ENCODE measurements at regions not wholly inside any gene's neighbourhood (a gene's known extent, or its start where the extent isn't known, plus 50 kb on each side); places are given as distances from the start of the nearest gene placed in this dataset.
A peak's percentile ranks its signal among the peaks of the same experiment; 100 is the strongest.

DNA sequence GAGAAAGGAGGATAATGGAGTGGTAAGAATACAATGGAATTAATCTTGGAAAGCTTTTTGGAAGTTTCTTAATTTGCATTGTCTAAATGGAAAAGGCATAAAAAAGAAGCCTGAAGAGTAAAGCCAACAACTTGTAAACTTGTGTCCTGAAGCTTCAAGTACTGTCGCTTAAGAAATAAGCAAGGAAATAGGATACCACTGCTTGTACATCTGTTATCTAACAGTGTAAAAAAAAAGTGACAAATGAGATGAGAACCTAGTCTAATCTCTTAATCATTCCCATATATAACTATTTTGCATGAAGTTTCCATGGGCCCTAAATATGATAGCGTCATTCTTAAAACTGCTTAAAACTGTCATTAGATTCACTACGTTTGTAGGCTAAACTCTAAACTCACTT lies 134.0 kb upstream of the DYRK2 start:
- H3K36me3 ChIP-seq = no peaks in the 10 kb centered on the region
- DNase-seq (ENCODE audit: low read depth in 1 of 2, low spot score in 1 of 2) = no peak
- H3K27ac ChIP-seq = no peak overlapping the region
- H3K9me3 ChIP-seq (ENCODE audit: low read depth) = no peaks in the 10 kb centered on the region
- H3K27me3 ChIP-seq = no peaks in the 10 kb centered on the region
- no peaks in the 10 kb centered on the region for H3K4me1 ChIP-seq (ENCODE audit: low read depth)
- TF ChIP-seq, protein P1, sequence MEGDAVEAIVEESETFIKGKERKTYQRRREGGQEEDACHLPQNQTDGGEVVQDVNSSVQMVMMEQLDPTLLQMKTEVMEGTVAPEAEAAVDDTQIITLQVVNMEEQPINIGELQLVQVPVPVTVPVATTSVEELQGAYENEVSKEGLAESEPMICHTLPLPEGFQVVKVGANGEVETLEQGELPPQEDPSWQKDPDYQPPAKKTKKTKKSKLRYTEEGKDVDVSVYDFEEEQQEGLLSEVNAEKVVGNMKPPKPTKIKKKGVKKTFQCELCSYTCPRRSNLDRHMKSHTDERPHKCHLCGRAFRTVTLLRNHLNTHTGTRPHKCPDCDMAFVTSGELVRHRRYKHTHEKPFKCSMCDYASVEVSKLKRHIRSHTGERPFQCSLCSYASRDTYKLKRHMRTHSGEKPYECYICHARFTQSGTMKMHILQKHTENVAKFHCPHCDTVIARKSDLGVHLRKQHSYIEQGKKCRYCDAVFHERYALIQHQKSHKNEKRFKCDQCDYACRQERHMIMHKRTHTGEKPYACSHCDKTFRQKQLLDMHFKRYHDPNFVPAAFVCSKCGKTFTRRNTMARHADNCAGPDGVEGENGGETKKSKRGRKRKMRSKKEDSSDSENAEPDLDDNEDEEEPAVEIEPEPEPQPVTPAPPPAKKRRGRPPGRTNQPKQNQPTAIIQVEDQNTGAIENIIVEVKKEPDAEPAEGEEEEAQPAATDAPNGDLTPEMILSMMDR (IDR thresholded peaks at IDR 0.05; ENCODE audit: low read depth, low read length) = no peak
- no peak overlapping the region for H3K4me3 ChIP-seq

DNA sequence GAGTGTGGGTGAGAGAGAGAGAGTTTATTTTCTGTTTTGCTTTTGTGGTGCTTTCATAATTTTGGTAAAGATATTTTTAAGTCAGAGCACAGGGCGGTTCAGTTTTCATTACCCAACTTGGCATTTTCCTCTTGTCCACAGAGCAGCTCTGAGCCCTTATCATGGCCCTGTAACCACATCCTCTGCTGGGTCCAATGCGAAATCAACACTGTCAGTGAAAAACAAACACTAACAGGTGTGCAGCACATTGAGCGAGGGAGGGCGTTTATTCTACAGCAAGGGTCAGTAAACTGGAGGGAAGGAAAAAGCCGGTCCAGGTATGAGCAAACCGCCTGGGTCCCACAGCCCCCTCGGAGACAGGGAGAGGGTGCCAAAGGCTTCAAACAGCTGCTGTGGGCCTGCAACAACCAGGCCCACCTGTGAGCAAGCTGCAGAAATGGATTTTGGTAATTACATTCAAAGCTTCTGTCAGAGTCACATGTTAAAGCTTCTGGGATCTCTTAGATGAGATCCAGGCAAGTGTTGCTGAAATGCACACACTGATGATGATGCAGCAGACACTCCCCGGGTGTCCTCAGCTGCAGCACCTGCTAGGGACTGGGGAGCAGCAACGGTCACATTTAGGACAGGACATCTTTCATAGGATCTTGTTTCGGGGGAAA lies 132.7 kb upstream of the DYRK2 start:
- no peaks in the 10 kb centered on the region for H3K9me3 ChIP-seq (ENCODE audit: low read depth)
- DNase-seq (ENCODE audit: low read depth in 1 of 2, low spot score in 1 of 2) = peak in 1 of 2 donors; percentile 63
- H3K4me1 ChIP-seq (ENCODE audit: low read depth) = no peaks in the 10 kb centered on the region
- TF ChIP-seq, protein P1 (IDR thresholded peaks at IDR 0.05; ENCODE audit: low read depth, low read length) = no peak
- H3K4me3 ChIP-seq = no peak overlapping the region
- H3K36me3 ChIP-seq = no peaks in the 10 kb centered on the region
- no peaks in the 10 kb centered on the region for H3K27me3 ChIP-seq
- no peak overlapping the region for H3K27ac ChIP-seq

DNA sequence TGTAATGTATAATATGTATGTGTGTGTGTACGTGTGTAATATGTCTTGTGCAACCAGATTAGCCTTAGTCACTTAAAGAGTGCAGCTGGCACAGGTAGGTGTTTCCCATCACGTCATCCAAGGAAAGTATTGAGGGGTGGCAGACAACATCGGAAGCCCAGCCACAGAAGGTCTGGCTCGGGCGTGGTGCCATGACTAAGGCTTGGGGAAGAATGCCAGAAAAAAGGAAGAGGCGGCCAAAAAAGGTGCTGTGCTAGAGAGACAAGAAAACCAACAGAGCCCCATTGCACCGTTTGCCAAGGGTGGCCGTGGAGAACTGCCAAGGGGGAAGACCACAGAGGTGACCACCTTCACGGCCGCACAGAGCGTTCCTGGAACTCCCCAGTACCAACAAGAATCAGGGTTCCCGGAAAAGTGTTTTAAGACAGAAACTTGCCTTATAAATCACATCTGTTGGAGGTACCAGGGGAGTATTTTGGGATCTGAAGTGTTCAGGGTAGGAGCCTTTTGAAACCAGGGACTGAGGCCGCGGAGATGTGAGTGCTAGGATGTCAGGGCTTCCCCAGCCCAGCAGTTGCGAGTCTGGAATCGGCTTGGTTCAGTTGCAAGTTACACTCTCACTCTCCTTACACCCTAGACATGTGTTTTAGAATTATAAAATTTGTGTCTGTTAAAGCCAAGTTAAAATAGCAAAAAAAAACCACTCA lies 131.2 kb upstream of the DYRK2 start:
- Histone ChIP-seq H3K27me3 (no peaks in the 10 kb centered on the region), H3K9me3 (ENCODE audit: low read depth) (no peaks in the 10 kb centered on the region), H3K4me3 (no peak overlapping the region), H3K4me1 (ENCODE audit: low read depth) (no peaks in the 10 kb centered on the region), H3K27ac (no peak overlapping the region), H3K36me3 (no peaks in the 10 kb centered on the region)
- peak in 1 of 2 donors; percentile 27 for DNase-seq (ENCODE audit: low read depth in 1 of 2, low spot score in 1 of 2)
- TF ChIP-seq, protein P1 (IDR thresholded peaks at IDR 0.05; ENCODE audit: low read depth, low read length) = no peak

DNA sequence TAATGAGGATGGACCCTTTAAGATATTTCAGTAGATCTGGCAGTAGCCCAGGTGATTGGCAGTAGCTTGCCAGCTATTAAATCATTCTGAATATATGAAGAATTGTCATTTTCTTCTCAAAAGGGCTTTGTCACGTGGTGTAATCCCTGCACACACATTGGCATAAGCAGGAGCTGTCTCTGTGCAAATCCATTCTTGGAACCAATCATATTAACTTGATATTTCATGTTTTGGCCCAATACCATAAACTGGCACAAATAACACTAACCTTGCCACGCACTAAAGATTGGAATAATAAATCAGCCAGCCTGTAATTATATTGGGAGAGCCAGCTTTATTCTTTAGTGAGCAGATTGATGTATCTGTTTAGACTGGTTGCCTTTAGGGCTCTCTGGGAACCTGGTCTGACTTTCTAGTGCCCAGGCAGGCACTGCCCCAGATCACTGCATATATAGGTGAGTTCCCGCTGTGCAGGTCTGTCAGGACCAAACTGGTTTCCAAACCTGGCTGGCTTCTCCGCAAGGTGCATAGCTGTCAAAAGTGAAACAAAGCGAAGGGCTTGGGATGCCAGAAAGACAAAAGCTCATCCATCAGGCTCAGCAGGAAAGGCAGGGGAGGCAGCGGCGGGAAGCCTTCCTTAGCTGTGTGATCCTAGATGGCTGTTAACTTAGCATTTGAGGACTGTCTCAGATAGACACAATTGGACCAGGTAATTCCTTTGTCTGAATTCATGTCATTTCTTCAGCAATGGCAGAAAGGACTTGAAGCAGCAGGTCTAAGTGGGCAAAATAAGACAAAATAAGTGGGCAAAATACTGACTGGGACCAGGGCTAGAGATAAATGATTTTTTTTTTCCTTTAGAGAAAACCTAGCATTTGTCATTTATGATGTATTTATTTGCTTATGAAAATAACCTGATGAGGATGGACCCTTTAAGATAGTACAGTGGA lies 128.8 kb upstream of the DYRK2 start:
- Histone ChIP-seq H3K4me3 (no peak overlapping the region), H3K27me3 (no peaks in the 10 kb centered on the region), H3K27ac (no peak overlapping the region), H3K9me3 (ENCODE audit: low read depth) (no peaks in the 10 kb centered on the region), H3K4me1 (ENCODE audit: low read depth) (peaks cover 5% of the 10 kb centered on the region), H3K36me3 (no peaks in the 10 kb centered on the region)
- DNase-seq (ENCODE audit: low read depth in 1 of 2, low spot score in 1 of 2) = no peak
- TF ChIP-seq, protein P1 (IDR thresholded peaks at IDR 0.05; ENCODE audit: low read depth, low read length) = no peak

DNA sequence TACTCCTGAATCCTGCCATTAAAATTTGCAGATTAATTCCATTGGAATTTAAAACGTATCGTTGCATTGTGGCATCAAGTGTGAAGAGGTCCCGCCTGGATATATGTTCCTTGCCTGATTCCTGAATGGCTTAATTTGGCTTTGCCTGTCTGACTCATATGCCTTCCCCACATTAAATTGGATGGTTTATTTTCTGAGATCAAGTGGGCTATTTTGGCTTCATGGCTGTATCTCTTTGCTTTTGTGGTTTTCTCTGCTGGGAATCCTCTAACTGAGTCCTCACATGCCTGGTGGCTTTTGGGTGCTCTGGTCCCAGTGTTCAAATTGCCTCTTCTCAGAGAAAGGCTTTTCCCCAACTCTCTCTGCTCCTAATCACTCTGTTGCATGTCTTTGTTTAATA lies 127.9 kb upstream of the DYRK2 start:
- Histone ChIP-seq H3K27ac (no peak overlapping the region), H3K36me3 (no peaks in the 10 kb centered on the region), H3K4me1 (ENCODE audit: low read depth) (peaks cover 13% of the 10 kb centered on the region), H3K4me3 (no peak overlapping the region), H3K9me3 (ENCODE audit: low read depth) (no peaks in the 10 kb centered on the region), H3K27me3 (no peaks in the 10 kb centered on the region)
- TF ChIP-seq, protein P1 (IDR thresholded peaks at IDR 0.05; ENCODE audit: low read depth, low read length) = no peak
- no peak for DNase-seq (ENCODE audit: low read depth in 1 of 2, low spot score in 1 of 2)

Data from cardiac muscle cell (in vitro differentiated cells and primary cell).